ENCODE measurements at regions not wholly inside any gene's neighbourhood (a gene's known extent, or its start where the extent isn't known, plus 50 kb on each side); places are given as distances from the start of the nearest gene placed in this dataset.
A peak's percentile ranks its signal among the peaks of the same experiment; 100 is the strongest.

GRCh38 chr15:31871166-31871886 is 159.0 kb upstream of the CHRNA7 start:
- no peak for DNase-seq (ENCODE audit: low spot score)

- DNase-seq (ENCODE audit: low spot score): no peak
Observed at GRCh38 chr15:31871887-31872281, 158.4 kb upstream of the CHRNA7 start.

- no peak for DNase-seq (ENCODE audit: low spot score)
Observed at GRCh38 chr15:31887246-31887645, 143.1 kb upstream of the CHRNA7 start.

GRCh38 chr15:31892513-31892912 is 137.8 kb upstream of the CHRNA7 start:
- no peak for DNase-seq (ENCODE audit: low spot score)

GRCh38 chr15:31893780-31894179 is 136.5 kb upstream of the CHRNA7 start:
- no peak for DNase-seq (ENCODE audit: low spot score)

- DNase-seq (ENCODE audit: low spot score): no peak
Observed at GRCh38 chr15:31897746-31898145, 132.6 kb upstream of the CHRNA7 start.

- no peak for DNase-seq (ENCODE audit: low spot score)
Observed at GRCh38 chr15:31901501-31901900, 128.8 kb upstream of the CHRNA7 start.

GRCh38 chr15:31905054-31905453 is 125.3 kb upstream of the CHRNA7 start:
- no peak for DNase-seq (ENCODE audit: low spot score)

- no peak for DNase-seq (ENCODE audit: low spot score)
Observed at GRCh38 chr15:31925541-31925940, 104.8 kb upstream of the CHRNA7 start.

GRCh38 chr15:31930967-31931366 is 99.3 kb upstream of the CHRNA7 start:
- no peak for DNase-seq (ENCODE audit: low spot score)

- no peak for DNase-seq (ENCODE audit: low spot score)
Observed at GRCh38 chr15:31932576-31932975, 97.7 kb upstream of the CHRNA7 start.

- DNase-seq (ENCODE audit: low spot score): no peak
Observed at GRCh38 chr15:31934821-31935220, 95.5 kb upstream of the CHRNA7 start.

- DNase-seq (ENCODE audit: low spot score): no peak
Observed at GRCh38 chr15:31953478-31953877, 76.8 kb upstream of the CHRNA7 start.

GRCh38 chr15:31954374-31955172 is 75.7 kb upstream of the CHRNA7 start:
- no peak for DNase-seq (ENCODE audit: low spot score)

- DNase-seq (ENCODE audit: low spot score): no peak
Observed at GRCh38 chr15:31955734-31956133, 74.6 kb upstream of the CHRNA7 start.

GRCh38 chr15:31957581-31957980 is 72.7 kb upstream of the CHRNA7 start:
- no peak for DNase-seq (ENCODE audit: low spot score)

- DNase-seq (ENCODE audit: low spot score): no peak
Observed at GRCh38 chr15:31964586-31965307, 65.6 kb upstream of the CHRNA7 start.

- DNase-seq (ENCODE audit: low spot score): no peak
Observed at GRCh38 chr15:31970007-31970406, 60.3 kb upstream of the CHRNA7 start.

- DNase-seq (ENCODE audit: low spot score): no peak
Observed at GRCh38 chr15:31973197-31973596, 57.1 kb upstream of the CHRNA7 start.

GRCh38 chr15:31974154-31974794 is 56.0 kb upstream of the CHRNA7 start:
- no peak for DNase-seq (ENCODE audit: low spot score)

- peak; percentile 6 for DNase-seq (ENCODE audit: low spot score)
Observed at GRCh38 chr15:31974855-31975829, 55.2 kb upstream of the CHRNA7 start.

Data from A172 (cell line).